ENCODE measurements at regions not wholly inside any gene's neighbourhood (a gene's known extent, or its start where the extent isn't known, plus 50 kb on each side); places are given as distances from the start of the nearest gene placed in this dataset.

GRCh38 chr4:108337923-108338322, 169.2 kb upstream of the LEF1 start:
- no peaks in the 10 kb centered on the region for H3K27me3 Mint-ChIP-seq (ENCODE audit: low read depth)
- H3K36me3 Mint-ChIP-seq (ENCODE audit: low read depth), result no peaks in the 10 kb centered on the region
- peaks cover 10% of the 10 kb centered on the region for H3K4me1 Mint-ChIP-seq
- H3K27ac Mint-ChIP-seq, result no peak overlapping the region
- TF ChIP-seq CTCF (IDR thresholded peaks at IDR 0.05; ENCODE audit: unreplicated experiment in 3 of 3), result no peak
- no peak overlapping the region for H3K4me3 Mint-ChIP-seq
- no peaks in the 10 kb centered on the region for H3K9me3 Mint-ChIP-seq

- Mint-ChIP-seq H3K9me3 (no peaks in the 10 kb centered on the region), H3K27ac (no peak overlapping the region), H3K4me3 (no peak overlapping the region), H3K36me3 (ENCODE audit: low read depth) (no peaks in the 10 kb centered on the region), H3K27me3 (ENCODE audit: low read depth) (no peaks in the 10 kb centered on the region), H3K4me1 (peaks cover 10% of the 10 kb centered on the region)
- TF ChIP-seq CTCF (IDR thresholded peaks at IDR 0.05; ENCODE audit: unreplicated experiment in 3 of 3), result no peak
Measured at GRCh38 chr4:108336076-108336475, 167.3 kb upstream of the LEF1 start.

GRCh38 chr4:108335081-108335480, 166.3 kb upstream of the LEF1 start:
- Mint-ChIP-seq H3K27me3 (ENCODE audit: low read depth) (peaks cover 3% of the 10 kb centered on the region), H3K36me3 (ENCODE audit: low read depth) (no peaks in the 10 kb centered on the region), H3K4me1 (peaks cover 10% of the 10 kb centered on the region), H3K9me3 (no peaks in the 10 kb centered on the region), H3K27ac (no peak overlapping the region), H3K4me3 (no peak overlapping the region)
- no peak for TF ChIP-seq CTCF (IDR thresholded peaks at IDR 0.05; ENCODE audit: unreplicated experiment in 3 of 3)

- no peak for TF ChIP-seq CTCF (IDR thresholded peaks at IDR 0.05; ENCODE audit: unreplicated experiment in 3 of 3)
- peaks cover 10% of the 10 kb centered on the region for H3K4me1 Mint-ChIP-seq
- no peaks in the 10 kb centered on the region for H3K36me3 Mint-ChIP-seq (ENCODE audit: low read depth)
- H3K4me3 Mint-ChIP-seq, result no peak overlapping the region
- no peaks in the 10 kb centered on the region for H3K9me3 Mint-ChIP-seq
- peaks cover 3% of the 10 kb centered on the region for H3K27me3 Mint-ChIP-seq (ENCODE audit: low read depth)
- no peak overlapping the region for H3K27ac Mint-ChIP-seq
Measured at GRCh38 chr4:108334031-108334430, 165.3 kb upstream of the LEF1 start.

GRCh38 chr4:108333353-108333942, 164.7 kb upstream of the LEF1 start:
- no peak for TF ChIP-seq CTCF (IDR thresholded peaks at IDR 0.05; ENCODE audit: unreplicated experiment in 3 of 3)
- peaks cover 10% of the 10 kb centered on the region for H3K4me1 Mint-ChIP-seq
- H3K4me3 Mint-ChIP-seq, result no peak overlapping the region
- H3K27ac Mint-ChIP-seq, result no peak overlapping the region
- H3K9me3 Mint-ChIP-seq, result no peaks in the 10 kb centered on the region
- no peaks in the 10 kb centered on the region for H3K36me3 Mint-ChIP-seq (ENCODE audit: low read depth)
- H3K27me3 Mint-ChIP-seq (ENCODE audit: low read depth), result peaks cover 3% of the 10 kb centered on the region

GRCh38 chr4:108331905-108332632, 163.3 kb upstream of the LEF1 start:
- Mint-ChIP-seq H3K27me3 (ENCODE audit: low read depth) (peaks cover 3% of the 10 kb centered on the region), H3K4me1 (peaks cover 10% of the 10 kb centered on the region), H3K9me3 (no peaks in the 10 kb centered on the region), H3K27ac (no peak overlapping the region), H3K4me3 (no peak overlapping the region), H3K36me3 (ENCODE audit: low read depth) (no peaks in the 10 kb centered on the region)
- no peak for TF ChIP-seq CTCF (IDR thresholded peaks at IDR 0.05; ENCODE audit: unreplicated experiment in 3 of 3)

All from nephron (organoid).